Liver (tissue), 3 donors: ENCODE measurements at regions not wholly inside any gene's neighbourhood (a gene's known extent, or its start where the extent isn't known, plus 50 kb on each side); places are given as distances from the start of the nearest gene placed in this dataset.

Experiments used
- GABPA ChIP-seq, 2 donors: IDR thresholded peaks in 1 of 2; conservative IDR thresholded peaks in 1 of 2; 2 replicates each; pipeline ENCODE4 v1.6.1; 2016; ENCODE audit warnings: antibody characterized with exemption in 2 of 2, mild to moderate bottlenecking in 1 of 2, moderate library complexity in 1 of 2
- HNF4A ChIP-seq, 2 donors: conservative IDR thresholded peaks; 2 replicates each; pipeline ENCODE4 v1.6.1; 2016; ENCODE audit warnings: antibody characterized with exemption in 2 of 2, mild to moderate bottlenecking in 2 of 2
- JUND ChIP-seq, 2 donors: IDR thresholded peaks; 2 replicates each; pipeline ENCODE4 v1.6.1; 2016; ENCODE audit warnings: antibody characterized with exemption in 2 of 2
- RAD21 ChIP-seq, 2 donors: IDR thresholded peaks; 2 replicates each; pipeline ENCODE4 v1.6.1; 2016; ENCODE audit warnings: antibody characterized with exemption in 2 of 2, mild to moderate bottlenecking in 2 of 2
- SP1 ChIP-seq: IDR thresholded peaks from 2 replicates; pipeline ENCODE4 v1.6.1; 2018; ENCODE audit warnings: antibody characterized with exemption, mild to moderate bottlenecking
- TAF1 ChIP-seq: conservative IDR thresholded peaks from 2 replicates; pipeline ENCODE4 v1.6.1; 2016; ENCODE audit warnings: antibody characterized with exemption, mild to moderate bottlenecking
- YY1 ChIP-seq: IDR thresholded peaks from 2 replicates; pipeline ENCODE4 v1.6.1; 2016; ENCODE audit warnings: antibody characterized with exemption, mild to moderate bottlenecking
- TF ChIP-seq, protein P1 (sequence below): fragments of 150-350 bp; IDR thresholded peaks from 2 replicates; pipeline ENCODE4 v1.5.1; 2017; ENCODE audit warnings: improper control_type of control experiment, low read depth, low read length; ENCODE audit not compliant: missing input control
- TF ChIP-seq, protein P2 (sequence below): IDR thresholded peaks from 2 replicates; pipeline ENCODE4 v1.6.1; 2016; ENCODE audit warnings: antibody characterized with exemption
- TF ChIP-seq, protein P3 (sequence below): IDR thresholded peaks from 2 replicates; pipeline ENCODE4 v1.6.1; 2016; ENCODE audit warnings: antibody characterized with exemption
- TF ChIP-seq, protein P4 (sequence below): IDR thresholded peaks from 2 replicates; pipeline ENCODE4 v1.6.1; 2016; ENCODE audit warnings: antibody characterized with exemption
- donor health status: healthy.
- donor health status: healthy.

DNA sequence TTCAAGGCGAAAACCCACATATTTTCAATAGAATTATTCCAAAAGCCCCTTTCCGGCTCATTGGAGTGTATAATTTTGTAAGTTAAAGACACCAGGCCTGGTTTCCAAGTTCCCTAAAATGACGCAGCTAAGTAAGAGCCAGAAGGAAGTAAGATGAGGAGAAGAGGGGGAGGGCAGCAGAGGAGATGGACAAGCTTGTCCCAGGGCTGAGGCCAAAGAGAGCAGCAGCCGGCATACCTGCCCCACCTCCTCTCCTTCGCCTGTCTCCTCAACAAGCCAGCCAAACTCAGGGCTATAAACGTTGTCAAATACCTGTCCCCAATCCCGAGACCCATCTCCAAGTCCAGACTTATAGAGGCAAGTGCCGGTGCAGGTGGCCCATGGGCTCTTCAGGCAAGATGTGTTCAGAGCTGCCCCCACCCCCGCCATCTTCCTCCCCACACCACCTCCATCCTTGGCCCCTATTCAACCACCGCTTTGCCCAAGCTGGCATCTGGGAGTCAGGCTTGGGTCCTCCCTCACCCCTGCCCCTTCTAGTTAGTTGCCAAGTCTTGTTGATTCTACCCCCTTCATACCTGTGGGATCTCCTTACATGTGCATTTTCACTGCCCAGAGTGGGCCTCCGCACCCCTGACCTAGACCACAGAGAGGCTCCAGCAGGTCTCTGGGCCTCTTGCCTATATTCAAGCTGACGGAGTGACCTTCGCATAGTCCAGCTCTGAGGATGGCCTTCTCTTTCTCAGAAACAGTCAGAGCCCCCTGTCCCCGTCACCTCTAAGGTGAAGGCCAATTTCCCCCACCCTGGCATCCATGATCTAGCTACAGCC, 75.7 kb upstream of the SIRPA start:
- TF ChIP-seq JUND (IDR thresholded peaks at IDR 0.05) (no peak), RAD21 (IDR thresholded peaks at IDR 0.05) (no peak), SP1 (no peak), YY1 (no peak), HNF4A (conservative IDR thresholded peaks at IDR 0.05) (no peak), TAF1 (no peak), GABPA (IDR thresholded peaks at IDR 0.05 in 1 of 2, conservative IDR thresholded peaks at IDR 0.05 in 1 of 2) (no peak)
- TF ChIP-seq, protein P1, sequence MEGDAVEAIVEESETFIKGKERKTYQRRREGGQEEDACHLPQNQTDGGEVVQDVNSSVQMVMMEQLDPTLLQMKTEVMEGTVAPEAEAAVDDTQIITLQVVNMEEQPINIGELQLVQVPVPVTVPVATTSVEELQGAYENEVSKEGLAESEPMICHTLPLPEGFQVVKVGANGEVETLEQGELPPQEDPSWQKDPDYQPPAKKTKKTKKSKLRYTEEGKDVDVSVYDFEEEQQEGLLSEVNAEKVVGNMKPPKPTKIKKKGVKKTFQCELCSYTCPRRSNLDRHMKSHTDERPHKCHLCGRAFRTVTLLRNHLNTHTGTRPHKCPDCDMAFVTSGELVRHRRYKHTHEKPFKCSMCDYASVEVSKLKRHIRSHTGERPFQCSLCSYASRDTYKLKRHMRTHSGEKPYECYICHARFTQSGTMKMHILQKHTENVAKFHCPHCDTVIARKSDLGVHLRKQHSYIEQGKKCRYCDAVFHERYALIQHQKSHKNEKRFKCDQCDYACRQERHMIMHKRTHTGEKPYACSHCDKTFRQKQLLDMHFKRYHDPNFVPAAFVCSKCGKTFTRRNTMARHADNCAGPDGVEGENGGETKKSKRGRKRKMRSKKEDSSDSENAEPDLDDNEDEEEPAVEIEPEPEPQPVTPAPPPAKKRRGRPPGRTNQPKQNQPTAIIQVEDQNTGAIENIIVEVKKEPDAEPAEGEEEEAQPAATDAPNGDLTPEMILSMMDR: no peak
- TF ChIP-seq, protein P2, sequence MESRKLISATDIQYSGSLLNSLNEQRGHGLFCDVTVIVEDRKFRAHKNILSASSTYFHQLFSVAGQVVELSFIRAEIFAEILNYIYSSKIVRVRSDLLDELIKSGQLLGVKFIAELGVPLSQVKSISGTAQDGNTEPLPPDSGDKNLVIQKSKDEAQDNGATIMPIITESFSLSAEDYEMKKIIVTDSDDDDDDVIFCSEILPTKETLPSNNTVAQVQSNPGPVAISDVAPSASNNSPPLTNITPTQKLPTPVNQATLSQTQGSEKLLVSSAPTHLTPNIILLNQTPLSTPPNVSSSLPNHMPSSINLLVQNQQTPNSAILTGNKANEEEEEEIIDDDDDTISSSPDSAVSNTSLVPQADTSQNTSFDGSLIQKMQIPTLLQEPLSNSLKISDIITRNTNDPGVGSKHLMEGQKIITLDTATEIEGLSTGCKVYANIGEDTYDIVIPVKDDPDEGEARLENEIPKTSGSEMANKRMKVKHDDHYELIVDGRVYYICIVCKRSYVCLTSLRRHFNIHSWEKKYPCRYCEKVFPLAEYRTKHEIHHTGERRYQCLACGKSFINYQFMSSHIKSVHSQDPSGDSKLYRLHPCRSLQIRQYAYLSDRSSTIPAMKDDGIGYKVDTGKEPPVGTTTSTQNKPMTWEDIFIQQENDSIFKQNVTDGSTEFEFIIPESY: no peak
- TF ChIP-seq, protein P3, sequence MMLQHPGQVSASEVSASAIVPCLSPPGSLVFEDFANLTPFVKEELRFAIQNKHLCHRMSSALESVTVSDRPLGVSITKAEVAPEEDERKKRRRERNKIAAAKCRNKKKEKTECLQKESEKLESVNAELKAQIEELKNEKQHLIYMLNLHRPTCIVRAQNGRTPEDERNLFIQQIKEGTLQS: no peak
- TF ChIP-seq, protein P4, sequence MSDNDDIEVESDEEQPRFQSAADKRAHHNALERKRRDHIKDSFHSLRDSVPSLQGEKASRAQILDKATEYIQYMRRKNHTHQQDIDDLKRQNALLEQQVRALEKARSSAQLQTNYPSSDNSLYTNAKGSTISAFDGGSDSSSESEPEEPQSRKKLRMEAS: no peak
